Parathyroid adenoma (tissue), 2 donors: ENCODE measurements at regions not wholly inside any gene's neighbourhood (a gene's known extent, or its start where the extent isn't known, plus 50 kb on each side); places are given as distances from the start of the nearest gene placed in this dataset.

Experiments used
- H2AFZ ChIP-seq: fragments of 300-600 bp; sonication (generic); one replicate; pipeline ENCODE4 v1.7.0; 2017; ENCODE audit warnings: antibody characterized with exemption, mild to moderate bottlenecking
- H3K27ac ChIP-seq: fragments of 300-600 bp; sonication (generic); one replicate; pipeline ENCODE4 v1.7.0; 2017
- H3K27me3 ChIP-seq: fragments of 300-600 bp; sonication (generic); one replicate; pipeline ENCODE4 v1.7.0; 2017; ENCODE audit warnings: low read length; ENCODE audit not compliant: control insufficient read depth, insufficient read depth
- H3K36me3 ChIP-seq: fragments of 300-600 bp; sonication (generic); one replicate; pipeline ENCODE4 v1.7.0; 2017; ENCODE audit warnings: low read length; ENCODE audit not compliant: control insufficient read depth, insufficient read depth
- H3K4me1 ChIP-seq: fragments of 300-600 bp; sonication (generic); one replicate; pipeline ENCODE4 v1.7.0; 2017; ENCODE audit warnings: control low read depth
- H3K4me2 ChIP-seq: fragments of 300-600 bp; sonication (generic); one replicate; pipeline ENCODE4 v1.7.0; 2017; ENCODE audit warnings: low read length
- H3K4me3 ChIP-seq: fragments of 300-600 bp; sonication (generic); one replicate; pipeline ENCODE4 v1.7.0; 2017; ENCODE audit warnings: low read depth, low read length
- H3K79me2 ChIP-seq: fragments of 300-600 bp; sonication (generic); one replicate; pipeline ENCODE4 v1.7.0; 2017; ENCODE audit warnings: control low read depth
- H3K9ac ChIP-seq: fragments of 300-600 bp; sonication (generic); one replicate; pipeline ENCODE4 v1.7.0; 2017; ENCODE audit warnings: mild to moderate bottlenecking
- H3K9me3 ChIP-seq: fragments of 300-600 bp; sonication (generic); one replicate; pipeline ENCODE4 v1.7.0; 2017; ENCODE audit warnings: low read length; ENCODE audit not compliant: control insufficient read depth
- CTCF ChIP-seq: fragments of 300-600 bp; sonication (generic); IDR thresholded peaks from one replicate; pipeline ENCODE4 v1.7.0; 2017; ENCODE audit warnings: antibody characterized with exemption, mild to moderate bottlenecking
- donor health status: primary hyperparathyroidism.

GRCh38 chr4:154973244-154974035, 192.4 kb downstream of the RBM46 start:
- H3K27ac ChIP-seq: no peak overlapping the region

GRCh38 chr4:154977228-154977627, 196.2 kb downstream of the RBM46 start:
- no peak for TF ChIP-seq CTCF
- H2AFZ ChIP-seq: no peak overlapping the region
- no peaks in the 10 kb centered on the region for H3K27me3 ChIP-seq
- no peaks in the 10 kb centered on the region for H3K4me1 ChIP-seq
- H3K36me3 ChIP-seq: no peaks in the 10 kb centered on the region
- no peaks in the 10 kb centered on the region for H3K9me3 ChIP-seq
- H3K9ac ChIP-seq: no peak overlapping the region
- H3K4me2 ChIP-seq: no peak overlapping the region
- H3K4me3 ChIP-seq: no peak overlapping the region
- no peaks in the 10 kb centered on the region for H3K79me2 ChIP-seq
- H3K27ac ChIP-seq: no peak overlapping the region

More at GRCh38 chr4:154973244-154974035, 192.4 kb downstream of the RBM46 start:
- Histone ChIP-seq H3K4me2 (no peak overlapping the region), H3K79me2 (no peaks in the 10 kb centered on the region), H3K36me3 (no peaks in the 10 kb centered on the region), H2AFZ (no peak overlapping the region), H3K27me3 (no peaks in the 10 kb centered on the region), H3K4me3 (no peak overlapping the region), H3K9me3 (no peaks in the 10 kb centered on the region), H3K4me1 (no peaks in the 10 kb centered on the region), H3K9ac (no peak overlapping the region)
- TF ChIP-seq CTCF: no peak

GRCh38 chr4:154982187-154983047, 201.3 kb downstream of the RBM46 start:
- Histone ChIP-seq H3K4me3 (no peak overlapping the region), H3K27me3 (no peaks in the 10 kb centered on the region), H3K36me3 (no peaks in the 10 kb centered on the region), H3K4me1 (no peaks in the 10 kb centered on the region), H3K4me2 (no peak overlapping the region), H3K27ac (no peak overlapping the region), H3K79me2 (no peaks in the 10 kb centered on the region), H3K9ac (no peak overlapping the region), H2AFZ (no peak overlapping the region), H3K9me3 (no peaks in the 10 kb centered on the region)
- TF ChIP-seq CTCF: peak; percentile 35

- H3K36me3 ChIP-seq: no peaks in the 10 kb centered on the region
- H3K4me3 ChIP-seq: no peak overlapping the region
- TF ChIP-seq CTCF: no peak
- no peaks in the 10 kb centered on the region for H3K9me3 ChIP-seq
- H2AFZ ChIP-seq: no peak overlapping the region
- no peaks in the 10 kb centered on the region for H3K27me3 ChIP-seq
- no peak overlapping the region for H3K4me2 ChIP-seq
- H3K79me2 ChIP-seq: no peaks in the 10 kb centered on the region
- no peaks in the 10 kb centered on the region for H3K4me1 ChIP-seq
- H3K27ac ChIP-seq: no peak overlapping the region
- no peak overlapping the region for H3K9ac ChIP-seq
Observed at GRCh38 chr4:154983714-154984113, 202.6 kb downstream of the RBM46 start.
